ENCODE measurements at regions not wholly inside any gene's neighbourhood (a gene's known extent, or its start where the extent isn't known, plus 50 kb on each side); places are given as distances from the start of the nearest gene placed in this dataset.

- H3K23ac ChIP-seq (ENCODE audit: insufficient read length), result no peak overlapping the region
- no peak overlapping the region for H2BK15ac ChIP-seq (ENCODE audit: low read length)
- no peak for FAIRE-seq
- no peaks in the 10 kb centered on the region for H3K79me2 ChIP-seq (ENCODE audit: control insufficient read depth in 1 of 2, insufficient read depth in 2 of 2, low read length in 2 of 2)
- H2BK12ac ChIP-seq (ENCODE audit: low read depth, low read length), result no peak overlapping the region
- H4K20me1 ChIP-seq (replicated peaks in 1 of 2; ENCODE audit: control insufficient read depth in 1 of 2, insufficient read depth in 2 of 2, low read length in 2 of 2), result no peaks in the 10 kb centered on the region
- DNase-seq (ENCODE audit: low read depth in 1 of 2, low spot score in 2 of 2), result no peak
- H4K91ac ChIP-seq (replicated peaks; ENCODE audit: insufficient read length, low read length), result no peak overlapping the region
- H2AK5ac ChIP-seq (ENCODE audit: low read depth, low read length), result no peak overlapping the region
- H3K9me3 ChIP-seq (ENCODE audit: insufficient read depth in 2 of 2, low read depth in 1 of 2, low read length in 1 of 2), result no peaks in the 10 kb centered on the region
- 90% methylated on average over 7 of the region's 7 CpGs; no CpG with 5 or more reads in 1 of the 2 experiments for WGBS, 2 experiments (ENCODE audit: extremely low coverage in 1 of 2, insufficient coverage in 1 of 2, insufficient read length in 1 of 2, insufficient replicate concordance in 2 of 2, low coverage in 1 of 2, low lambda C conversion rate in 2 of 2, missing lambda C conversion rate in 1 of 2)
- H2BK120ac ChIP-seq (replicated peaks; ENCODE audit: low read depth, low read length), result no peak overlapping the region
- no peaks in the 10 kb centered on the region; a peak in 1 of 7 replicates for H3K27me3 ChIP-seq (replicated peaks in 1 of 4; ENCODE audit: control insufficient read depth in 3 of 4, extremely low read depth in 1 of 4, insufficient read depth in 3 of 4, low read length in 3 of 4)
- no peak overlapping the region for H3K18ac ChIP-seq (ENCODE audit: extremely low read depth, low read length)
- no peak overlapping the region for H3K27ac ChIP-seq (ENCODE audit: low read depth, low read length)
- no peaks in the 10 kb centered on the region for H3K36me3 ChIP-seq (ENCODE audit: control insufficient read depth in 2 of 4, insufficient read depth in 4 of 4, low read length in 3 of 4)
- no peak overlapping the region for H3K56ac ChIP-seq (replicated peaks; ENCODE audit: insufficient read length, low read depth, low read length)
- H3K4me1 ChIP-seq (replicated peaks in 1 of 4; ENCODE audit: control insufficient read depth in 3 of 4, insufficient read depth in 4 of 4, low read length in 3 of 4), result peaks cover 2 to 15% (median 6%) of the 10 kb centered on the region in 4 experiments; a peak in 2 of 7 replicates
- H3K4me2 ChIP-seq (ENCODE audit: insufficient read depth in 1 of 2, low read depth in 2 of 2, low read length in 2 of 2), result no peak overlapping the region
- no peak overlapping the region for H3K4ac ChIP-seq (replicated peaks; ENCODE audit: insufficient read length, low read depth, low read length)
- no peaks in the 10 kb centered on the region for H3K79me1 ChIP-seq (ENCODE audit: low read depth, low read length)
- H4K8ac ChIP-seq (ENCODE audit: extremely low read depth, insufficient read depth, low read length), result no peak overlapping the region
- H2AFZ ChIP-seq (ENCODE audit: low read length), result no peak overlapping the region
- CTCF ChIA-PET (ENCODE audit: partially characterized antibody), result interaction anchor here (0.7 to 3.5 kb wide), 7 partner anchors 19 to 418 kb away, joined by 3 to 18 read pairs (median 4); no protein-coding TSS in a partner anchor
- H3K9ac ChIP-seq (replicated peaks in 1 of 4; ENCODE audit: extremely low read depth in 1 of 4, low read depth in 3 of 4, low read length in 3 of 4), result no peak overlapping the region
- H2BK20ac ChIP-seq (ENCODE audit: low read length), result no peak overlapping the region
- H4K5ac ChIP-seq (ENCODE audit: insufficient read length, low read depth, low read length), result no peak overlapping the region
- H2BK5ac ChIP-seq (ENCODE audit: low read depth, low read length), result no peak overlapping the region
- no peaks in the 10 kb centered on the region; the same call in 1 of the 2 replicates for H3K23me2 ChIP-seq (ENCODE audit: low read depth, low read length)
- POLR2A ChIA-PET (ENCODE audit: partially characterized antibody), result interaction anchor here (1.2 kb wide), 1 partner anchor 10 kb away, joined by 4 read pairs; no protein-coding TSS in a partner anchor
- no peak for TF ChIP-seq SAP30 (IDR thresholded peaks at IDR 0.05; ENCODE audit: insufficient read depth, insufficient replicate concordance, low read length)
- no peak for TF ChIP-seq HDAC2 (IDR thresholded peaks at IDR 0.05; ENCODE audit: borderline replicate concordance in 1 of 2, low read depth in 2 of 2, low read length in 2 of 2)
- no peak for TF ChIP-seq NRF1 (IDR thresholded peaks at IDR 0.05; ENCODE audit: low read depth, low read length)
- TF ChIP-seq SP4 (IDR thresholded peaks at IDR 0.05; ENCODE audit: low read length), result no peak
- no peak for TF ChIP-seq JUN (IDR thresholded peaks at IDR 0.05; ENCODE audit: low read depth, low read length)
- no peak for TF ChIP-seq CHD2 (IDR thresholded peaks at IDR 0.05; ENCODE audit: low read length)
- H3K14ac ChIP-seq (ENCODE audit: insufficient read length), result no peak overlapping the region
- no peak overlapping the region for H3K4me3 ChIP-seq (ENCODE audit: extremely low read depth in 1 of 4, insufficient read depth in 2 of 4, low read depth in 3 of 4, low read length in 4 of 4)
Observed at GRCh38 chr19:31100981-31101380, 248.3 kb downstream of the TSHZ3 start.
